ENCODE measurements at regions not wholly inside any gene's neighbourhood (a gene's known extent, or its start where the extent isn't known, plus 50 kb on each side); places are given as distances from the start of the nearest gene placed in this dataset.

DNA sequence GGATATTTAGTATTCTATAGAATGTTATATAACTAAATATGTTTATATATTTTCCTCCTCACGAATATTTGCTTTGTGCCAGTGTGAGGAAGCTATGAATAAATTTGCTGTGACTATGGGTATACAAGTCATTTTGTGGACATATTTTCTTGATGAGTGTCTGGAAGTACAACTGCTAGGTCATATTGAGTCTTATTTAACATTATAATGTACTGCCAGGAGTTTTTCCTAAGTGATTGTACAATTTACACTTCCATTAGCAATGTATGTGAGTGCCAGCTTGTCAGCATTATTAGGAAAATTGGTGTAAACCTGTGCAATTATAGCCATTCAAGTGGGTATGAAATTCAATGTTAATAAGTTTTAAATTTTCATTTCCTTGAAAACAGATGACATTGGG lies 1328.9 kb upstream of the TMEFF2 start:
- TF ChIP-seq, protein P1, sequence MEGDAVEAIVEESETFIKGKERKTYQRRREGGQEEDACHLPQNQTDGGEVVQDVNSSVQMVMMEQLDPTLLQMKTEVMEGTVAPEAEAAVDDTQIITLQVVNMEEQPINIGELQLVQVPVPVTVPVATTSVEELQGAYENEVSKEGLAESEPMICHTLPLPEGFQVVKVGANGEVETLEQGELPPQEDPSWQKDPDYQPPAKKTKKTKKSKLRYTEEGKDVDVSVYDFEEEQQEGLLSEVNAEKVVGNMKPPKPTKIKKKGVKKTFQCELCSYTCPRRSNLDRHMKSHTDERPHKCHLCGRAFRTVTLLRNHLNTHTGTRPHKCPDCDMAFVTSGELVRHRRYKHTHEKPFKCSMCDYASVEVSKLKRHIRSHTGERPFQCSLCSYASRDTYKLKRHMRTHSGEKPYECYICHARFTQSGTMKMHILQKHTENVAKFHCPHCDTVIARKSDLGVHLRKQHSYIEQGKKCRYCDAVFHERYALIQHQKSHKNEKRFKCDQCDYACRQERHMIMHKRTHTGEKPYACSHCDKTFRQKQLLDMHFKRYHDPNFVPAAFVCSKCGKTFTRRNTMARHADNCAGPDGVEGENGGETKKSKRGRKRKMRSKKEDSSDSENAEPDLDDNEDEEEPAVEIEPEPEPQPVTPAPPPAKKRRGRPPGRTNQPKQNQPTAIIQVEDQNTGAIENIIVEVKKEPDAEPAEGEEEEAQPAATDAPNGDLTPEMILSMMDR (conservative IDR thresholded peaks at IDR 0.05; ENCODE audit: low read depth, low read length), result no peak
- no peak overlapping the region for H3K4me3 ChIP-seq (ENCODE audit: low read depth, low read length)
- no peak for DNase-seq (ENCODE audit: low read depth)

DNA sequence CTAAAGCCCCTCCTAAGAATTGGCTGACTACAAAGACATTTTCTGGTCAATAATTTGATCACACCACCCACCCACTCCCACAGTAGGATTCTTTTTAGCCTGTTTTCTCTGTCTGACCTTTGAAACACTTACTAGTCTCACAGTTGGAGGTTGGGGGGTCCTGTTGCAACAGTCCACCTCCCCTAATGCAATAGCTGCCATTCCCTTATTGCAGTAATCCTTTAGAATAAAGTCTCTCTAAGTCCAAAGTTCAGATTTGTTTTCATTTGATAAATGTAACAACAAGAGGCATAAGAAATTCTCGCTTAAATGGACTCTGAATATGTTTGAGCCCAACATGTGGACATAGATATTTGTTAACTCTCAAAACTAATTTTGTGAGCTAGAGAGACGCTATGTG lies 1326.8 kb upstream of the TMEFF2 start:
- TF ChIP-seq, protein P1 (conservative IDR thresholded peaks at IDR 0.05; ENCODE audit: low read depth, low read length), result no peak
- no peak overlapping the region for H3K4me3 ChIP-seq (ENCODE audit: low read depth, low read length)
- no peak for DNase-seq (ENCODE audit: low read depth)

DNA sequence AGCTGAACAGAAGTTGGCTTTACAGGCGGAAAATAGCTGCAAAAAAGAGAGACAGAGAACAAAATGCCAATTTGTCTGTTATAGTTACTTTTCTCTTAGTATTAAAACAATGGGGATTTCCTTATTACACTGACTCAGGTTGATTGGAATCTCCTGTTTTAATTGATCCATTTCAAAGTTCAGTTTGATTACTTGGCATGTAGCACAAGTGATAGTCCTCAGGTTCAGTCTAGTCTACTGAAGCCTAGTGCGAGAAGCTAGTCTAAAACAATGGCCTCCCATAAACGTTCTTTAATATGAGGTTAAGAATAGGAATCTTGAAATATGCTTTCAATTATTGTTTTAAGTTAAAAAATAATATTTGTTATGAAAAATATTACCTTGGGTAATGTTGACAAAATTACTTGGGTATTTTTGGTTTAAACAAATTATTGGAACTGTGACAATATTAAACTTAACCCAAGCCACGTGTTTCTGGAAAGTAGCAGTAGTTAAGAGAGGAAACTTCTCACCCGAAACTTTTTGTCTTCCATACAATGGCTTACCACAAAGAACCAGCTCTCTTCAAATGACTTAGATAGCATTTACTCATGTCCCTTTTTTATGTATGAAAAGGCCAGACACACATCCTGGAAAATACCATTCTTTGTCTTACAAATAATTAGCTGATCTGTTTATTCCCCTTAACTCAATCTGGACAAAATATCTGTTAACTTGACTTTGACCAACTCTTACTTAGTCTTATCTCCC lies 1326.2 kb upstream of the TMEFF2 start:
- no peak overlapping the region for H3K4me3 ChIP-seq (ENCODE audit: low read depth, low read length)
- TF ChIP-seq, protein P1 (conservative IDR thresholded peaks at IDR 0.05; ENCODE audit: low read depth, low read length), result no peak

DNA sequence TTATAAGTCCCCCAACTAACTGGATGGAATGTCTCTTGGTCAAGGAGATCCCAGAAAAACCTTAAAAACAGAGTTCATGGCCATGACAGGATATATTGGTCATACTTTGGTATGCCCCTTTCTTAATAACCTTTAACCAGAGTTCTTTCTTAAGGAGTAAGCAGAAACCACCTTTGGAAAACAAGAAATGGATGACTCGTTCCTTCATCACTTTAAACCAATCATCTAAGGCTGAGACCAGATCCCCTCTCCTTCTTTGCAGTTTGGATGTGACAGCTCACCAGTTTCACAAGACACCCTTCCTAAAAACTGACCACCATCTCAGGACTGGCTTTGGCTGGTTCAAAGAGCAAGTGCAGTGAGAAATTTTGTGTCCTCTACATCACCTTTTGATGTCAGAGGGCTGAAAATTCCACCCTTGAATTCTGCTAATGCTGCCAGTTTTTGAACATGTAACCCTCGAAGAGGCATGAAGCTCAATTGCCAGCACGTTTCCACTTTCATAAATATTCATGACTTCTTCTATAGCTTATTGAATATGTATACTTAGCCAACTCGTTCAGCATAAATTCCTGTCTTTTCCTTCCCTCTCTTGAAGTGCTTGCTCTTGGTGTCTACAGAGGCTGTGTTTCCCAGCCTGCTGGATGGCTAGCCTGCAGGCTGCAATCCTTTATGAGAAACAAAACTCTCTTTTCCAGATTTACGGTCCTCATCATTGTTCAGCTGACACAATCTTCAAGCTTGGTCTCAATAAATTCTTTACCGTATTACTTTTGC lies 1323.5 kb upstream of the TMEFF2 start:
- DNase-seq (ENCODE audit: low read depth), result peak; percentile 91
- TF ChIP-seq, protein P1 (conservative IDR thresholded peaks at IDR 0.05; ENCODE audit: low read depth, low read length), result no peak
- no peak overlapping the region for H3K4me3 ChIP-seq (ENCODE audit: low read depth, low read length)

More for the DNA sequence above, 1326.2 kb upstream of the TMEFF2 start:
- no peak for DNase-seq (ENCODE audit: low read depth)

DNA sequence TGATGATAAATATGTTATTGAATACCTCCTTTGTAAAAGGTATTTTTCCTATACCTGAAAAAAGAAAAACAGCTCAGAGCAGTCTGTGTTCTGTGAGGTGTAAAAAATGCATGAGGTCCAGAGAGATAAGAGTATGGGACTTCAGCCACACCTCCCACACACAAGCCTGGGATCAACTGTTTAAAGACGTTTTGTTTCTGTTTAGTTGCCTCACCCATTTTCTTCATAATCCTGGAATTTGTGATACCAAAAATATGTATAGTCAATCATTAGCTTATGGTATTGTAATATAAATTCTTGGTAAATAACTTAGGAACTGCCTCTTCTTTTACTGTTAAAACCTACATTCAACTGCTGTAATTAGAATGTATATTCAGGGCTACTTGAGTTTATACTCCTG lies 1322.9 kb upstream of the TMEFF2 start:
- TF ChIP-seq, protein P1 (conservative IDR thresholded peaks at IDR 0.05; ENCODE audit: low read depth, low read length), result no peak
- H3K4me3 ChIP-seq (ENCODE audit: low read depth, low read length), result no peak overlapping the region
- DNase-seq (ENCODE audit: low read depth), result no peak

DNA sequence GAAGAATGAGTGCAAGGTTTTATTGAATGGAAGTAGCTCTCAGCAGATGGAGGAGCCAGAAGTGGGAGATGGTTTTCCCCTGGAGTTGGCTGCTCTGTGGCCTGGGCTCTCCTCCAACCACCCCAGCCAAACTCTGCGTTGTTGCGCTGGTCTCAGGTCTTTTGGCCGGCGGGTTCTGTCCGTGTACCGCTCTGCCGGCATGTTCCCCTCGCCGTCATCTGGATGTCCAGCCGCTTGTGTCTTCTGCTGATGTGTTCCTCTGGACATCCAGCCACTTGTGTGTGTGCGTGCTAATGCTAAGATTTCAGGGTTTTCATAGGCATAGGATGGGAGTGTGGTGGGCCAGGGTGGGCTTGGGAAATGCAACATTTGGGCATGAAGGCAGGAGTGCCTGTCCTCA lies 1311.3 kb upstream of the TMEFF2 start:
- no peak for DNase-seq (ENCODE audit: low read depth)
- TF ChIP-seq, protein P1 (conservative IDR thresholded peaks at IDR 0.05; ENCODE audit: low read depth, low read length), result no peak
- no peak overlapping the region for H3K4me3 ChIP-seq (ENCODE audit: low read depth, low read length)
